Adipocyte (in vitro differentiated cells): ENCODE measurements at regions not wholly inside any gene's neighbourhood (a gene's known extent, or its start where the extent isn't known, plus 50 kb on each side); places are given as distances from the start of the nearest gene placed in this dataset.

Experiments
- DNase-seq: peaks from one replicate; pipeline ENCODE4 v3.0.0-alpha.2; 2015; ENCODE audit warnings: low read depth
- H3K27me3 ChIP-seq: replicated peaks from 2 replicates; pipeline ENCODE4 v1.7.0; 2013; ENCODE audit warnings: mild to moderate bottlenecking, low read length, moderate library complexity; ENCODE audit not compliant: control insufficient read depth, insufficient read depth
- H3K36me3 ChIP-seq: 2 replicates; pipeline ENCODE4 v1.7.0; 2013; ENCODE audit warnings: low read length, mild to moderate bottlenecking, moderate library complexity; ENCODE audit not compliant: control insufficient read depth, insufficient read depth, severe bottlenecking
- H3K4me1 ChIP-seq: 2 replicates; pipeline ENCODE4 v1.7.0; 2013; ENCODE audit warnings: mild to moderate bottlenecking, low read length, moderate library complexity; ENCODE audit not compliant: control insufficient read depth, insufficient read depth
- H3K4me3 ChIP-seq: 2 replicates; pipeline ENCODE4 v1.7.0; 2013; ENCODE audit warnings: mild to moderate bottlenecking, low read length, moderate library complexity
- H3K9ac ChIP-seq: 2 replicates; pipeline ENCODE4 v1.7.0; 2013; ENCODE audit warnings: mild to moderate bottlenecking, low read length, moderate library complexity
- H3K9me3 ChIP-seq: 2 replicates; pipeline ENCODE4 v1.7.0; 2013; ENCODE audit warnings: mild to moderate bottlenecking, low read length, moderate library complexity; ENCODE audit not compliant: control insufficient read depth

DNA sequence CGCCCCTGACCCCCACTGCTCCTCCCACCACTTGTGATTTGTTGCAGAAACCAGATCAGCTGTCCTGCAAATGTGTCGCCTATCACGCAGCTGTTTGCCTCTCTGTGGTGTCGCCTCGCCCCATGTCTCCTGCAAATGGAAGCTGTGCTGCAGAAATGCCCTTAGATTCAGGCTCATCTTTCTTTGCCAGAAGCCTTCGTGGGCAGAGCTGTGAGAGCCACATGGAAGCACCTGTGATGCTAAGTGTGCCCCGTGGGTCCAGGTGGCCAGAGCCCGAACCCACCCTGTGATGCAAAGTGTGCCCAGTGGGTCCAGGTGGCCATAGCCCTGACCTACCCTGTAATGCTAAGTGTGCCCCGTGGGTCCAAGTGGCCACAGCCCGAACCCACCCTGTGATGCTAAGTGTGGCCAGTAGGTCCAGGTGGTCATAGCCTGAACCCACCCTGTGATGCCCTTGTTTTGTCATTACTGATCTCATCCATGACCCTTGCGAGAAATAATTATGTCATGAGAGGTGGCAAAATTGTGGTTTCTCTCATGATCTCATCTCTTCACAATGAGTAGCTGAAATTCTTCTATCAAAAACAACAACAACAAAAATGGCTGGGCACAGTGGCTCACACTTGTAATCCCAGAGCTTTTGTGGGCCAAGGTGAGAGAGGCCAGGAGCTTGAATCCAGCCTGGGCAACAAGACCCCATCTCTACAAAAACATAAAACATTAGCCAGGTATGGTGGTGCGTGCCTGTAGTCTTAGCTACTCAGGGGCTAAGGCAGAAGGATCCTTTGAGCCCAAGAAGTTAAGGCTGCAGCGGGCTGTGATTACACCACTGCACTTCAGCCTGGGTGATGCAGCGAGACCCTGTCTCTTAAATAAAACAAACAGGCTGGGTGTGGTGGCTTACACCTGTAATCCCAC is 187.4 kb downstream of the GOLGA6L6 start:
- Histone ChIP-seq H3K27me3 (peaks cover 3% of the 10 kb centered on the region), H3K9ac (no peak overlapping the region), H3K9me3 (no peaks in the 10 kb centered on the region), H3K36me3 (no peaks in the 10 kb centered on the region), H3K4me1 (no peaks in the 10 kb centered on the region), H3K4me3 (no peak overlapping the region)
- DNase-seq, result no peak

DNA sequence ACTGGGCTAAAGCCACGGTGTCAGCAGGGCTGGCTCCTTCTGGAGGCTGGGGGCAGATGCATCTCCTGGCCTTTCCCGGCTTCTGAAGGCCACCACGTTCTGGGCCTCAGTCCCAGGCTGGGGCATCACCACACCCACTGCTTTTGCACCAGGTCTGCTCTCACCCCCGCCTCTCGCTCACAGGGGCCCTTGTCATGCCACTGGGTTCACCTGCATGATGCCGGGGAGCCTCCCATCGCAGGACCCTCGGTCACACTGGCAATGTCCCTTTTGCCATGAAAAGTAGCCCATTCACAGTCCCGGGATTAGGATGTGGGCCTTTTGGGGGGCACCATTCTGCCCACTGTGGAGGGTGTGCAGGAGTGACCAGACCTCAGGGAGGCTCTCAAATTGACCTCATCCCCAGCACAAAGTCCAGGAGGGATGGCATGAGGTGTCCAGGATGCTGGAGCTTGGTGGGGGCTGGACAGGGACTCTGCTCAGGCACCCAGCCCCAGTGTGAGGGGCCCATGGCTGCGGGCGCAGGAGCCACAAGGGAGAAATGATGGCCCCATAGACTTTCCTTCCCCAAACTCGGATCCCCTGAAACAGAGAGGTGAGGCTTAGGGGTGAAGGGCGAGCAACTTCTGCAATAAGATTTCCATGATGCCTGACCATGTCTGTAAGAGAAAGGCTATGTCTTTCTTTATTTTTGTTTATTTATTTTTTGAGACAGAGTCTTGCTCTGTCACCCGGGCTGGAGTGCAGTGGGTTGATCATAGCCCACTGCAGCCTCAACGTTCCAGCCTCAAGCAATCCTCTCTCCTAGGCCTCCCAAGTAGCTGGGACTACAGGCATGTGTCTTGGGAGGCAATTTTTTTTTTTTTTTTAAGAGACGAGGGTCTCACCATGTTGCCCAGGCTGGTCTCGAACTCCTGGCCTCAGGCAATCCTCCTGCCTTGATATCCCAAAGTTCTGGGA is 189.1 kb downstream of the GOLGA6L6 start:
- Histone ChIP-seq H3K9me3 (no peaks in the 10 kb centered on the region), H3K36me3 (no peaks in the 10 kb centered on the region), H3K4me3 (no peak overlapping the region), H3K27me3 (peaks cover 3% of the 10 kb centered on the region), H3K9ac (no peak overlapping the region), H3K4me1 (no peaks in the 10 kb centered on the region)
- no peak for DNase-seq

DNA sequence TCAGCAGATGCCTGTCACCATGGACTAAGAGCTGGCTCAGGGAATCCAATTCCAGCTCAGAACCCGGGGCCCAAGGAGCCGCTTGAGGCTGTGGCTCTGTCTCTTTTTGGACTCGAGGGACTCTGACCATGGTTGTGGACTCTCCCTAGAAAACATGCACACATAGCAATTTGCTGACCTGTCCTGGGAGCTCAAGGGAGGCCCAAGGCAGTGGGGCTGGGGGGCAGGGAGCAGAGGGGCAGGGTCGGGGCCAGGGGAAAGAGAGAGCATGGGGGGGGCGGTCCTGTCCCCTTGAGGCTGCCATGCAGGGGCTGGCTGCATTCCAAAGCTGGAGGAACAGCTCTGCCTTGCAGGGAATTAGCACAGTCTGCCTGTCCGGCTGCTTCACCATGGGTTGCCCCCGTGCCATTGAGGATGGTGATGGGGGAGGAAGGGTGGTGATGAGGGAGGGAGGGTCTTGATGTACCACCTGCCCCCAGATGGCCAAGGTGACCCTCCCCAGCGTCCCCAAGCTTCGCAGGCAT is 190.1 kb downstream of the GOLGA6L6 start:
- Histone ChIP-seq H3K9ac (no peak overlapping the region), H3K9me3 (peaks cover 3% of the 10 kb centered on the region), H3K27me3 (peaks cover 3% of the 10 kb centered on the region), H3K4me1 (no peaks in the 10 kb centered on the region), H3K36me3 (no peaks in the 10 kb centered on the region), H3K4me3 (no peak overlapping the region)
- DNase-seq, result no peak

- H3K4me3 ChIP-seq, result no peak overlapping the region
- H3K36me3 ChIP-seq, result no peaks in the 10 kb centered on the region
- peaks cover 5% of the 10 kb centered on the region for H3K9me3 ChIP-seq
- no peak overlapping the region for H3K9ac ChIP-seq
- no peaks in the 10 kb centered on the region for H3K4me1 ChIP-seq
- DNase-seq, result no peak
- H3K27me3 ChIP-seq, result peaks cover 3% of the 10 kb centered on the region
Measured at GRCh38 chr15:20349774-20350498, 191.7 kb downstream of the GOLGA6L6 start.

DNA sequence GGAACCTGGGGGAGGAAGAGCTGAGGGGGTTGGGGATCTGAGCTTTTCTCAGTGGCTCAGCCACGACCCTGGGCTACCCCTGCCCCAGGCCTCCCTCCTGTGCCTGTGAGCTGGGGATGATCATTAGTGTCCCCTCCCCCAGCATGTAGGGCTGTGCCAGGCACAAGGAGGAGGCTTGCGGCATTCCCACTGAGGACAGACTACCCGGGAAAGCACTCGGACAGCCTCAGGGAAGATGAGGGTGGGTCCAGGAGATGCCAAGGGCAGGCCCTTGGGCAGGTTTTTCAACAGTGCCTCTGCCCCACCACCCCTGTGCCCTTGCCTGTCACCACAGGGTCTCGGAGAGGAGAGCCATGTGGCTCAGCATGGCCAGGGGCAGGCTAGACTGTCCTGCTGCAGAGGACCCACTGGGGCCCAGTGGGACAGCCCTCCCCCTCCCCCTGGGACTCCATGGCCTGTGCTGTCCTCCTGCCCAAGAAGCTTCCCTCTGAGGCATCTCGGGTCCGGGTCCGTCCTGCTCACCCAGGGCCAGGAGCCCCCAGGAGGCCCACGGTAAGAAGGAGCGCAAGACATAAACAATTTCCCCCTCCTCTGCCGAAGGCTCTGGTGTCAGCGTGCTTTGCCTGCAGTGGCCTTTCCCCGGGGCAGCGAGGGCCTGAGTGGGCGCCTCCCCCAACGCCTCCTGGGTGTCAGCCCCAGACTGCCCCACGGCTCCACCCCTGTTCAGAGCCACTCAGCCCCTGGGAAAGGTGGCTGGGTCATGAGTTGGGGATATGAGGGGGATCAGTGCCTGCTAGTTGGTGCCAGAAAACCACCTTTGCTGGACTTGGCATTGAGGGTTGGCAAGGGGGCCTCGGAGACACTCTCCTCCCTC is 192.5 kb downstream of the GOLGA6L6 start:
- H3K4me1 ChIP-seq, result no peaks in the 10 kb centered on the region
- peaks cover 5% of the 10 kb centered on the region for H3K9me3 ChIP-seq
- peaks cover 3% of the 10 kb centered on the region for H3K27me3 ChIP-seq
- H3K9ac ChIP-seq, result no peak overlapping the region
- no peaks in the 10 kb centered on the region for H3K36me3 ChIP-seq
- DNase-seq, result no peak
- no peak overlapping the region for H3K4me3 ChIP-seq

DNA sequence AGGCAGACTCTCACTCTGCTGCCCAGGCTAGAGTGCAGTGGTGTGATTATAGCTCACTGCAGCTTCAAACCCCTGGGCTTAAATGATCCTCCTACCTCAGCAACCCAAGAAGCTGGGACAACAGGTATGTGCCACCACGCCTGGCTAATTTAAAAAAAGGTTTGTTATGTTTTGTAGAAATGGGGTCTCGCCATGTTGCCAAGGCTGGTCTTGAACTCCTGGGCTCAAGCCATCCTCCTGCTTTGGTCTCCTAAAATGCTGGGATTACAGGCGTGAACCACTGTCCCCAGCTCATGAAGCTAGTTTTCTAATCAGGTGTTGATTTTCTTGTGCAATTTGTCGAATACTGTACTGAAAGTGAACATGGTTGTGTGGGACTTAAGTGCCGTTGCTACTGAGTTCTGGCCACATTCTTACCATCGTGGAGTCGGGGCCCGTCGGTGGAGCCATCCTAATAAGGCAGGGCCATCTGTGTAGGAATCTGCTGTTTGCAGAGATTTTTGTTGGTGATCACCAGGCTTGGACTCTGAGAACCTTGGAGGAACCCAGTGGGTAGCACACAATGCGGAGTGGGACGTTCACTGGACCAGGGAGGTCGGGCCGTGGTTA is 193.2 kb downstream of the GOLGA6L6 start:
- H3K9me3 ChIP-seq, result peaks cover 5% of the 10 kb centered on the region
- H3K36me3 ChIP-seq, result no peaks in the 10 kb centered on the region
- DNase-seq, result no peak
- no peak overlapping the region for H3K4me3 ChIP-seq
- no peaks in the 10 kb centered on the region for H3K27me3 ChIP-seq
- H3K9ac ChIP-seq, result no peak overlapping the region
- H3K4me1 ChIP-seq, result no peaks in the 10 kb centered on the region

DNA sequence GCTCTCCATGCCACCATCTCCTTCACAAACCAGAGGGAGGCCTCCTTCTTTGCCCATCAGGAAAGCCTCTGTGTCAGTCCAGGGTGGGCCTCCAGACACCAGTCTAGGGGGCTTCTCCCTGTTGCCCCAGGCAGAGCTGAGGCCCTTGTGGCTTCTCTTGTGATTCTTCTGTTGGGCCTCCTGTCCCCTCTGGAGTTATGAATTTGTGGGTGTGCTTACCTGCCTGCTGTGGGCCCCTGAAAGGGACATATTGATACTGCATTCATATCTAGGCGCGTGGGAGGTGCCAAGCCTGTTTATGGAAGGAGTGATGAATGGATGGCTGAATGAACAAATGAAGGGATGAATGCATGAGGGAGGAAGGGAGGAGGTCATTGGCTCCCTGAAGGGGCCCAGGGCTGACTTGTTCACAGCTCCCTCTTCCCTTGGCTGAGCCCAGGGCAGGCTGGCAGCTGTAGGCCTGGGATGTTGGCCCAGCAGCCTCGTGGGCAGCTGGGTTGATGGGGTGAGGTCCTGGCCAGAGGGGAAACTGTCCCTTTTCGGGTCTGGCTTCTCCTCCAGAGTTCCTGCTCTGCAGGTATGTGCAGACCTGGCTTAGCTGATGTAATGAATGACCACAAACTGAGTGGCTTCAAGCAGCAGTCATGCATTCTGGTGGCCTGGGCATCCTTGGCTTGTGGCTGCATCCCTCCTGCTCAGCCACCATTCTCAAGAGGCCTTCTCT is 195.4 kb downstream of the GOLGA6L6 start:
- H3K9ac ChIP-seq, result no peak overlapping the region
- DNase-seq, result no peak
- H3K4me1 ChIP-seq, result no peaks in the 10 kb centered on the region
- no peak overlapping the region for H3K4me3 ChIP-seq
- peaks cover 5% of the 10 kb centered on the region for H3K9me3 ChIP-seq
- H3K36me3 ChIP-seq, result no peaks in the 10 kb centered on the region
- no peaks in the 10 kb centered on the region for H3K27me3 ChIP-seq

DNA sequence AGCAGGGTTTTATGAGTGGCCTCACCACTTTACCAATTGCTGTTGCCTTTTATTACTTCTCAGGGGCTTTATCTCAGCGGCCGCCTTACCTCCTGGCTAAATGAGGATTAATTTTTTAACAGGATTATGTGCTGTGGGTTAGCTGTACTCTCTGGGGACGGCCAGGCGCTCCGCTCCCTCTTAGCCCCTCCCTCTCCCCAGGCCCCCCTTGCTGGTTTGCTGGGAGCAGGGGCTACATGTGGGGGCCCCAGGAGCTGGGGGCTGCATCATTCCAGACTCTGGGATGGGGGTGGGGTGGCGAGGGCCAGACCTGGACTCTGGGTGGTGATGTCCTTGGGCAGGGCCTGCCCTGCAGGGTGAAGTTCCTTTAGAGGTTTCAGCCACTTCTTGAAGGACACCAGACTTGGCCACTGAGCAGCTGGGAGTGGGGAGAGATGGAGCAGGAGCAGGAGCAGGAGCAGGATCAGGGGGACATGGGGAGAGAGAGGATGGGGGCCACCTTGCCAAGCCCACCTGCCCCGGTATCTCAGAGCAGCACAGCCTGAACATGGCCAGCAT is 196.1 kb downstream of the GOLGA6L6 start:
- no peaks in the 10 kb centered on the region for H3K4me1 ChIP-seq
- H3K36me3 ChIP-seq, result no peaks in the 10 kb centered on the region
- no peak for DNase-seq
- no peaks in the 10 kb centered on the region for H3K27me3 ChIP-seq
- peaks cover 5% of the 10 kb centered on the region for H3K9me3 ChIP-seq
- no peak overlapping the region for H3K9ac ChIP-seq
- H3K4me3 ChIP-seq, result no peak overlapping the region

DNA sequence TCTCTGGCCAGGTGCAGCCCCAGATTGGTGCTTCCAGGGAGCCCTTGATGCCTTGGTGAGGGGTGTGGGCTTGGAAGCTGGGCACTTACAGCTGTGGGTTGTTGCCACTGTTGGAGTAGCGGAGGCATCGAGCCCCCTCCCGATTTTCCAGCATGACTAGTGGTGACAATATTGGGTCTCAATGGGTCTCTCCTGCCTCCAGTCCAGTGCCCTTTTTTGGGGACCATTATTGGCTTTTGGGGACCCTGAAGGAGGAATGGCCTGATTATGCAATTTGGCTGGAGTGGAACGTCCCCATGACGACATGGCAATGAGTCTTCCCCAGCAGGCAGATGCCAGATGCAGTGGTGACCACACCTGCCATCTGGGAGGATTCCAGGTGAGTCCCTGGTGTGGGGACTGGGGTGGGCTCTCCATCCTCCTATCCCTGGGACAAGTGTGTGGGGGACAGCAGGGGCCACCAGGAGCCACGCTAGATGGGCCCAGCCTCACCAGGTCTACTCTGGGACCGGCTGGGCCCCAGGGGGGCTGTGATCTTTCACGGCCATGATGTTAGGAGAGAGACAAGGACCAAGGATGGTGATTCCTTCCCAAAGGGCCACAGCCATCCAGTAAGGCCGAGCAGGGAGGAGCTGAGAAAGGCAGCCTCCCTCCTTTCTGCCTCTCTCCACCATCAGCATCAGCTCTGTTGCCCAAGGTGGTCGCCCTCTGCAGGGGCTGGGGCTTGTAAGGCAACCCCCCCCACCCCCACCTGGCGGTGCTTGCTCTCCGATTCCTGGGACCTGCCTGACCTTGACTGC is 196.8 kb downstream of the GOLGA6L6 start:
- Histone ChIP-seq H3K9ac (no peak overlapping the region), H3K4me3 (no peak overlapping the region), H3K27me3 (no peaks in the 10 kb centered on the region), H3K36me3 (no peaks in the 10 kb centered on the region), H3K4me1 (no peaks in the 10 kb centered on the region), H3K9me3 (peaks cover 5% of the 10 kb centered on the region)
- DNase-seq, result no peak
